Colonic mucosa (tissue), 4 donors: ENCODE measurements at regions not wholly inside any gene's neighbourhood (a gene's known extent, or its start where the extent isn't known, plus 50 kb on each side); places are given as distances from the start of the nearest gene placed in this dataset.

Source experiments
- DNase-seq: peaks from one replicate; pipeline ENCODE4 v3.0.0-alpha.2; 2020
- H3K27ac ChIP-seq: fragments of 200-600 bp; one replicate; pipeline ENCODE4 v1.8.0; 2021
- H3K27me3 ChIP-seq: fragments of 200-600 bp; one replicate; pipeline ENCODE4 v1.8.0; 2021
- H3K36me3 ChIP-seq: fragments of 200-600 bp; one replicate; pipeline ENCODE4 v1.8.0; 2021
- H3K4me1 ChIP-seq: fragments of 200-600 bp; one replicate; pipeline ENCODE4 v1.8.0; 2021; ENCODE audit warnings: mild to moderate bottlenecking
- H3K4me3 ChIP-seq: fragments of 200-600 bp; one replicate; pipeline ENCODE4 v1.8.0; 2021
- H3K9ac ChIP-seq, 2 donors: one replicate each; pipeline ENCODE4 v1.7.0; 2013; ENCODE audit warnings: control low read depth in 2 of 2, low read depth in 2 of 2, low read length in 2 of 2
- H3K9me3 ChIP-seq: fragments of 200-600 bp; one replicate; pipeline ENCODE4 v1.8.0; 2021
- CTCF ChIP-seq: fragments of 200-600 bp; IDR thresholded peaks from one replicate; pipeline ENCODE4 v1.8.0; 2022; ENCODE audit warnings: antibody characterized with exemption, mild to moderate bottlenecking
- intact Hi-C: fragments of 100-400 bp; cut with DNase I; formaldehyde crosslinking; loops from one replicate; pipeline ENCODE4 v1.14.1; 2022
- donor health status: healthy.
- donor health status: DM: no; HTN: no; CAD: no.
- donor health status: DM: no; HTN: no; CAD: no.

DNA sequence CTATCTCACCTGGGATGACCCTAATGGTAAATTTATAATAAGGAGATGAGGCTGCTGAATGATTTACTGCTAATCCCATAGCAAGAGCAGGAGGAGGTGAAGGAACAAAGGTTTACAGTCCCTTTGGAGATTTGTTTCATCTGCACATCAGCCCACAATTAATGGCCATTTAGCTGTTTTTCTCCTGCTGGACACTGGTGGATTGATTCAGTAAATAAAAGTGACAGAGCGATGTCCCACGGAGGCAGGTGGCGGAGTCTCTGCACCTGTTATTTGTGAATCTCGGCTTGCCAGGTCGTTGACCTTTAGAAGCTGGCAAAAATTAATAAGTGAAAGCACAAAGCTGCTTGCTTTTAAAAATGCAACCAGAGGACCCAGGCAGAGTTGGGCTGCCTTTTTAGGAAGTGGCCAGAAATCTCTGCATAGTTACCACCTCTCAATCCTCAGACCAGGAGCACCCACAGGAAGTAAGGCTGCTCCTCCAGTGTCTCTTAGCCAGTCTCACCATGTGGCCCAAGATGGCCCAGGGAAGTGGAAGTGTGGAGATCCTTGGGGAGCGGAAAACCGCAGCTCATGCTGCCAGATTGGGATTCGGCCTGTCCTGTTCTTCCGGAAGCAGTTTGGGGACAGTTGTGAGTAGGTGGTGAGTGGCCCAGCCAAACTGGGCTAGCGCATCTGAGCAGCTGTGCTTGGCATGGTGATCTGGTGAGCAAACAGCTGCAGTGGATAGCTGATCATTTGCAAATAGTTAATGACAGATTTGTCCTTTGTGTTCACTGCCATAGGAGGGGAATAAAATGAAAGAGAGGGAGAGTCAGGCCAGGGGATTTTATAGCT, 1005.7 kb upstream of the PIK3C3 start:
- intact Hi-C loops, result no loop called here
- no peak for DNase-seq
- no peak for TF ChIP-seq CTCF
- H3K27me3 ChIP-seq, result no peaks in the 10 kb centered on the region
- no peaks in the 10 kb centered on the region for H3K36me3 ChIP-seq
- H3K4me3 ChIP-seq, result no peak overlapping the region
- no peaks in the 10 kb centered on the region for H3K9me3 ChIP-seq
- H3K9ac ChIP-seq, result no peak overlapping the region
- H3K27ac ChIP-seq, result no peak overlapping the region
- no peaks in the 10 kb centered on the region for H3K4me1 ChIP-seq

GRCh38 chr18:40944576-40944975, 1010.5 kb upstream of the PIK3C3 start:
- no peaks in the 10 kb centered on the region for H3K36me3 ChIP-seq
- no peak overlapping the region for H3K4me3 ChIP-seq
- DNase-seq, result no peak
- no peaks in the 10 kb centered on the region for H3K27me3 ChIP-seq
- H3K9ac ChIP-seq, result no peak overlapping the region
- no peaks in the 10 kb centered on the region for H3K4me1 ChIP-seq
- H3K9me3 ChIP-seq, result no peaks in the 10 kb centered on the region
- intact Hi-C loops, result no loop called here
- no peak for TF ChIP-seq CTCF
- no peak overlapping the region for H3K27ac ChIP-seq

DNA sequence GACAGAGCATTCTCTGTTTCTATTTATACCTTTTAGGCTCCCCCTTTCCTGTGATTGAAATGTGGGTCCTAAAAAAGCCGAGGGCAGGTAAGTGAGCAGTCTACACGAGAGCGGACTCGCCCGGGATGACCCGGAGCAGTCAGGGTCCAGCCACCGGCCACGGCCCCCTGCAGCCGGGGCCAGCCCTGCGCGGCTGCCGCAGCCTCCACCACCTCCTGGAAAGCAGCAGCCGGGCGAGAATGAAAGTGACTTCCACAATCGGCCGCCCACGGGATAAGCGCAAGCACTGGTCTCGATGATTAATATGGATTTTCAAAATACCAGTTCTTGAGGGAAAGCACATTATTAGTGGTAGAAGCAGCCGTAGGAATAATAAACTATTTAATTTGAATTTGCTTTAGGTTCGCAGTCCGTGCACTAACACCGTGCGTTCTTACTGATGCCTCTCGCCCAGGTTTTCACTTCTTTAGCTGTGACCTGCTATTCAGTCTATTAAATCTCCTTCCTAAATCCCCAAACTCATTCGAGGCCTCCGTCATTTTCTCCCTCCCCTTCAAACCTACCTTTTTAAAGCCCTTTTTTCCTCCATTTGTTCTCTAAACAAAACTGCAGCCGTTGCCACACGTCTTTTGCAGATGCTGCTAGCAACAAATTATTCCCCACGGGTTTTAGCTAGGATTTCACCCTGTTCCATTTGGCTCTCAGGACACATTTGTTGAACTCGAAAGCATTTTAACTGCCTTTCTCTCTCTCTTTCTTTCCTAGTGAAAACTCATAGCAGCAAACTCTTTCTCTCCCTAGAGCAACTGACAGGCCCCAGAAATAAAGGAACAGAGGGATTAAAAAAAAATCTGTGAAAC, 1015.1 kb upstream of the PIK3C3 start:
- Histone ChIP-seq H3K27me3 (no peaks in the 10 kb centered on the region), H3K9ac (no peak overlapping the region), H3K9me3 (no peaks in the 10 kb centered on the region), H3K4me1 (no peaks in the 10 kb centered on the region), H3K4me3 (no peak overlapping the region), H3K36me3 (no peaks in the 10 kb centered on the region), H3K27ac (no peak overlapping the region)
- TF ChIP-seq CTCF, result no peak
- intact Hi-C loops, result loop anchor here (5.0 kb wide), 1 partner anchor 802 kb away; no protein-coding TSS in a partner anchor
- DNase-seq, result no peak

GRCh38 chr18:40938615-40939014, 1016.4 kb upstream of the PIK3C3 start:
- Histone ChIP-seq H3K36me3 (no peaks in the 10 kb centered on the region), H3K4me1 (no peaks in the 10 kb centered on the region), H3K9ac (no peak overlapping the region), H3K9me3 (no peaks in the 10 kb centered on the region), H3K4me3 (no peak overlapping the region), H3K27ac (no peak overlapping the region), H3K27me3 (no peaks in the 10 kb centered on the region)
- DNase-seq, result no peak
- no peak for TF ChIP-seq CTCF
- intact Hi-C loops, result loop anchor here (5.0 kb wide), 1 partner anchor 804 kb away; no protein-coding TSS in a partner anchor

DNA sequence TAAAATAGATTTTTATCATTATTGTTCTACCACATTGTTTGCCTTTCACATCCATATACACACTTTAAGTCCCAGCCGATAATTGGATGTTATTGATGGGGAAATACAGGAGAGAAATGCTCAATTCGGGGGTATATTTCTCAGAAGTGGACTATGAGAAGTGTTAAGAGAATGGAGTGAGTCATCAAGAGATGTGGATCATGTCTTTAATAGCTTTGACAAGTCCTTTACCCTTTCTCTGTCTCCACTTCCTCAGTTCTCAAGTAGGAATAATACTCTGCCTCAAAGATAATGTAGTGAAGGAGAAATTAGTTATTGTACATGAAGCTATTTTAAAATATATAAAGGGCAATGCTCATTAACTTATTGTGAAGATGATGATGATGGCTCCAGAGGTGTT, 1017.6 kb upstream of the PIK3C3 start:
- no peak overlapping the region for H3K9ac ChIP-seq
- H3K4me1 ChIP-seq, result no peaks in the 10 kb centered on the region
- no peak overlapping the region for H3K27ac ChIP-seq
- no peaks in the 10 kb centered on the region for H3K36me3 ChIP-seq
- no peaks in the 10 kb centered on the region for H3K9me3 ChIP-seq
- intact Hi-C loops, result loop anchor here (5.0 kb wide), 1 partner anchor 805 kb away; no protein-coding TSS in a partner anchor
- no peak for TF ChIP-seq CTCF
- no peak for DNase-seq
- H3K27me3 ChIP-seq, result no peaks in the 10 kb centered on the region
- H3K4me3 ChIP-seq, result no peak overlapping the region
